SJSA1 (cell line): ENCODE measurements at regions not wholly inside any gene's neighbourhood (a gene's known extent, or its start where the extent isn't known, plus 50 kb on each side); places are given as distances from the start of the nearest gene placed in this dataset.

ENCODE experiments used
- DNase-seq, 2 experiments: peaks; one replicate each; pipeline ENCODE4 v3.0.0-alpha.2; 2015 to 2020; ENCODE audit warnings: low spot score in 2 of 2, low read depth in 1 of 2
- H3K27ac ChIP-seq: fragments of 250-450 bp; sonication (Bioruptor Pico); 2 replicates; pipeline ENCODE4 v1.5.1; 2020; ENCODE audit warnings: mild to moderate bottlenecking, moderate library complexity
- H3K27me3 ChIP-seq: fragments of 250-450 bp; sonication (Bioruptor Pico); replicated peaks from 2 replicates; pipeline ENCODE4 v1.5.1; 2020; ENCODE audit warnings: mild to moderate bottlenecking, moderate library complexity
- H3K36me3 ChIP-seq: fragments of 250-450 bp; sonication (Bioruptor Pico); 2 replicates; pipeline ENCODE4 v1.5.1; 2020; ENCODE audit warnings: mild to moderate bottlenecking
- H3K4me1 ChIP-seq: fragments of 250-450 bp; sonication (Bioruptor Pico); replicated peaks from 2 replicates; pipeline ENCODE4 v1.6.1; 2021; ENCODE audit warnings: mild to moderate bottlenecking
- H3K4me3 ChIP-seq: fragments of 250-450 bp; sonication (Bioruptor Pico); 2 replicates; pipeline ENCODE4 v1.5.1; 2020; ENCODE audit warnings: mild to moderate bottlenecking
- H3K9me3 ChIP-seq: fragments of 250-450 bp; sonication (Bioruptor Pico); replicated peaks from 2 replicates; pipeline ENCODE4 v1.5.1; 2020; ENCODE audit warnings: mild to moderate bottlenecking

DNA sequence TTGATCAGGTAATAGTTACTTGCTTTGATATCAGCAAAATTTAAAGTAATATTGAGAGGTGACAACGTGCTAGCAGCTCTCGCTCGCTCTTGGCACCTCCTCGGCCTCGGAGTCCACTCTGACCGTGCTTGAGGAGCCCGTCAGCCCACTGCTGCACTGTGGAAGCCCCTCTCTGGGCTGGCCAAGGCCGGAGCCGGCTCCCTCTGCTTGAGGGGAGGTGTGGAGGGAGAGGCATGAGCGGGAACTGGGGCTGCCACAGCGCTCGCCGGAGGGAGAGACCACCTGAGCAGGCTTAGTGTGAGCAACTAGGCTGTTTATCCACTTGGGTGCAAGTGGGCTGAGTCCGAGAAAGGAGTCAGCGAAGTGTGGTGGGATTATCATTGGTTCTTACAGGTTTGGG is 455.7 kb upstream of the PCDH7 start:
- no peaks in the 10 kb centered on the region for H3K9me3 ChIP-seq
- no peak overlapping the region for H3K27ac ChIP-seq
- no peaks in the 10 kb centered on the region for H3K4me1 ChIP-seq
- no peak for DNase-seq
- H3K4me3 ChIP-seq = no peak overlapping the region
- H3K27me3 ChIP-seq = no peaks in the 10 kb centered on the region
- H3K36me3 ChIP-seq = no peaks in the 10 kb centered on the region

DNA sequence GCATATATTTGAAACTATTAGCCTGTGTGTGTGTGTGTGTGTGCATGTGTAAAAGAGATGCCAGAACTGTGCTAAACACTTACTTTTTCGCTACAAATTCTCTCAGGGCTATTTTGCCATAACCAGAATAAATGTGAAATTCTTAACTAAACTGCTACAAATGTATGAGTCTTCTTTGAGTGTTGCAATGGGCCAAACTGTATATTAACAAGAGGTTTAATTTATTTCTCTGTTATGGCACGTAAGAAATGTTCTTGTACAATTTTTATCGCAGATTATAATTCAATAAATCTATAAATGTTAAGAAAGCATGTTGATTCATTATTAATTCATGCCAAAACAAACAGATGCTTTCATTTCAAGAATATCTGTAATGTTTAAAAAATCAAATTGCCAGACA is 454.5 kb upstream of the PCDH7 start:
- no peaks in the 10 kb centered on the region for H3K9me3 ChIP-seq
- H3K36me3 ChIP-seq = no peaks in the 10 kb centered on the region
- H3K27ac ChIP-seq = no peak overlapping the region
- no peaks in the 10 kb centered on the region for H3K4me1 ChIP-seq
- no peaks in the 10 kb centered on the region for H3K27me3 ChIP-seq
- H3K4me3 ChIP-seq = no peak overlapping the region
- no peak for DNase-seq

DNA sequence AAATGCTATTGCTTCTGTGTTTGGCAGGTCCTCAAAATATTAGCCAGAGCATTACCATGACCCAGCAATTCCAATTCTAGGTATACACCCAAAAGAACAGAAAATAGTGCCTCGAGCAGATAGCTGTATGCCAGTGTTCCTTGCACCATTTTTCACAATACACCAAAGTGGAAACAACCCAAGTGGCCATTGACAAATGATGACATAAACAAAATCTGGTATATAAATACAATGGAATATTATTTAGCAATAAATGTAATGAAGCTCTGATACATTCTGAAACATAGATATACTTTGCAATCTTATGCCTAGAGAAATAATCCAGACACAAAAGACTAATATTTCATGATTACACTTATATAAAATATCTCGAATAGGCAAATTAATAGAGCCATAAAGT is 451.8 kb upstream of the PCDH7 start:
- H3K27me3 ChIP-seq = no peaks in the 10 kb centered on the region
- no peak overlapping the region for H3K27ac ChIP-seq
- H3K36me3 ChIP-seq = no peaks in the 10 kb centered on the region
- no peak for DNase-seq
- H3K4me3 ChIP-seq = no peak overlapping the region
- H3K9me3 ChIP-seq = no peaks in the 10 kb centered on the region
- no peaks in the 10 kb centered on the region for H3K4me1 ChIP-seq

DNA sequence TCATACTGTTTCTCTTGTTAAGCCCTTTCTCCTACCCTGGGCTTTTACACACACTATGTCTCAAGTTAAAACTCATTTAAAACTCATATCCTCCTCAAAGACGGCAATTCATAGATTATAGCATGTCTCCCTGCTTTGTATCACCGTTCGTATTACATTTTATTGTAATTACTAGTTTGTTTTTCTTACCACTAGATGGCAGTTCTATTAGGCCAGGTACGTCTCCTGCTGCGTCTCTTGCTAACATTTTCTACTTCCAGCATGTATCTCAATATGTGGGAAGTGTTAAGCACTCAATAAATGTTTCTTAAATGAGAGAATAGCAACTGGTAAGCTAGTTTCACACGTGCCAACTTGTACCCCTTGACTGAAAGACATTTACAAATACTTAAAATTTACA is 450.3 kb upstream of the PCDH7 start:
- Histone ChIP-seq H3K27ac (no peak overlapping the region), H3K27me3 (no peaks in the 10 kb centered on the region), H3K9me3 (no peaks in the 10 kb centered on the region), H3K36me3 (no peaks in the 10 kb centered on the region), H3K4me1 (no peaks in the 10 kb centered on the region), H3K4me3 (no peak overlapping the region)
- no peak for DNase-seq

DNA sequence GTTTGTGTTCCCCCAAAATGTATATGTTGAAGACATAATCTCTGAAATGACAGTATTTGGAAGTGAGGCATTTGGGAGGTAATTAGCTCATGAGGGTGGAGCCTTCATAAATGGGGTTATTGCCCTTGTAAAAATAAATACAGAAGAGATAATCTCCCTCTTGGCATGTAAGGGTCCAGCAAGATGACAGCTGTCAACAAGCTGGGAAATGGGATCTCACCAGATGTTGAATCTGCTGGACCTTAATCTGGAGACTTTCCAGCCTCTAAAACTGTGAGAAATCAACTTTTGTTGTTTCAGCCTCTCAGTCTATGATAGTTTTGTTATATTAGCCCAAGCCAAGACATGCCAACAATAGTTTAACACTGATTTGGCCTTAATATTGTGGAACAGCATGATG is 438.2 kb upstream of the PCDH7 start:
- Histone ChIP-seq H3K36me3 (no peaks in the 10 kb centered on the region), H3K9me3 (no peaks in the 10 kb centered on the region), H3K27ac (no peak overlapping the region), H3K27me3 (no peaks in the 10 kb centered on the region), H3K4me1 (no peaks in the 10 kb centered on the region), H3K4me3 (no peak overlapping the region)
- DNase-seq = no peak

DNA sequence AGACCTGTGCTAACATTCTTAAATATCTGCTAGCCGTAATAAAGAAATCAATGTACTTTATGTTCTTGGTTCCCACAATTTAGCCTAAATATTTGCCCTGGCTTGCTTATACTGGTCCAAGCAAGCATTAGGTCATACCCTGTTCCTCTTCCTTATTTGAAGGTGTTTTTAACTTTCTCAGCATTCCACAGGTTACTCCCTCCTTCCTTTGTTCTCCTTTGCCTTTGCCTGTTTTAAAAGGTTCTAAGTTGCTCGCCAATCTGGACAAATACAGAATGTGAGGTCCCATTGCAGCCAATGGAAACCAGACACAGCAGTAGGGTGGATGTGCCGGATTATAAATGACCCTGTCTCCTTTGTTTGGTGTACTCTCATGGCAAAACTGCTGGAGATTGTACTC is 436.8 kb upstream of the PCDH7 start:
- Histone ChIP-seq H3K9me3 (no peaks in the 10 kb centered on the region), H3K27ac (no peak overlapping the region), H3K27me3 (no peaks in the 10 kb centered on the region), H3K4me1 (no peaks in the 10 kb centered on the region), H3K36me3 (no peaks in the 10 kb centered on the region), H3K4me3 (no peak overlapping the region)
- no peak for DNase-seq

DNA sequence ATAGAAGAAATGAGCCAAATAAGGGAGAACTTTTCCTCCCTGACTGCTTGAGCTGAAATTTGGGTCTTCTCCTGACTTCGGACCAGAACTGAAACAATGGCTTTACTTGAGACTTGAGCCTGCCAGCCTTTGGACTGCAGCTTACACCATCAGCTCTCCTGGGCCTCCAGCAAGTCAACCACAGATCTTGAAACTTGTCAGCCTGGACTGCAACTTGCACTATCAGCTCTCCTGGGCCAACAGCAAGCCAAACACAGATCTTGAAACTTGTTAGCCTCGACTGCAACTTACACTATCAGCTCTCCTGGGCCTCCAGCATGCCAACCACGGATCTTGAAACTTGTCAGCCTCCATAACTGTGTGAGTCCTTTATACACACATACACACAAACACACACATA is 425.9 kb upstream of the PCDH7 start:
- no peaks in the 10 kb centered on the region for H3K4me1 ChIP-seq
- no peaks in the 10 kb centered on the region for H3K27me3 ChIP-seq
- H3K36me3 ChIP-seq = no peaks in the 10 kb centered on the region
- DNase-seq = no peak
- no peak overlapping the region for H3K4me3 ChIP-seq
- H3K9me3 ChIP-seq = no peaks in the 10 kb centered on the region
- no peak overlapping the region for H3K27ac ChIP-seq

DNA sequence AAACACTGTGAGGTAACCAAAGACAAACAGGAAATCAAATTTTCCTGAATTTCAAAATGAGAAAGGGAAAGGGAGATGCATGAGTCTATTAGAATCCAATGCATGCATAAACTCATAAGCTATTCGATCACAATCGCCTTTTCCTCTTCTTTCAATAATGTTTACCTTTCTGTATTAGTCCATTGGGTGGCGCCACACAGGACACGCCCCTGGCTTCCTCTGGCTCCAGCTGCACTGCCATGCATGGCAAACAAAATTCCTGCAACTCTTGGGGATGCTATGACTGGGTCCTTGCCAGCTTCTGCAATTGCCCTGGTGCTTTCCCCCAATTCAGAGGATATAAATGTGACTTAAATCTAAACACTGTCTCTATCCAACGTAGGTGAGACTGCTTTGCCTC is 424.5 kb upstream of the PCDH7 start:
- H3K4me3 ChIP-seq = no peak overlapping the region
- H3K36me3 ChIP-seq = no peaks in the 10 kb centered on the region
- H3K27me3 ChIP-seq = no peaks in the 10 kb centered on the region
- no peak overlapping the region for H3K27ac ChIP-seq
- no peak for DNase-seq
- H3K9me3 ChIP-seq = no peaks in the 10 kb centered on the region
- no peaks in the 10 kb centered on the region for H3K4me1 ChIP-seq

DNA sequence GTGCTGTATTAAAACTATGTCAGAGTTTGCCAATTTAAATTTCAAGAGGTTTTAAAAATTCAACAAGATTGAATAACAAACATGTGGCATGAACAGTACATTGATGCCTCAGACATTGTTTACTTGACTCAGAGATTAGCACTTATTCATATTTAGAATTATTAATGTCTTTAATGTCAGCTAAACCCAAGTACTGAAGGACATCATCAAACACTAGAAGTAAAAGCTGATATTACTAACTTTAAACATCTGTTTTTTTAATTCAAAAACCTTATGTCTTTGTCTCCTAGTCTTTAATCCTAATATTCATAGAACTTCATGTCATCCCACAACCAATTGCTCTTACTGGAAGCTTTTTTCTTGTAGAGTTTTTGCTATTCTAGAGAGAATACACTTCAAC is 406.2 kb upstream of the PCDH7 start:
- H3K9me3 ChIP-seq = no peaks in the 10 kb centered on the region
- H3K36me3 ChIP-seq = no peaks in the 10 kb centered on the region
- H3K27ac ChIP-seq = no peak overlapping the region
- DNase-seq = no peak
- H3K4me3 ChIP-seq = no peak overlapping the region
- no peaks in the 10 kb centered on the region for H3K4me1 ChIP-seq
- H3K27me3 ChIP-seq = no peaks in the 10 kb centered on the region

DNA sequence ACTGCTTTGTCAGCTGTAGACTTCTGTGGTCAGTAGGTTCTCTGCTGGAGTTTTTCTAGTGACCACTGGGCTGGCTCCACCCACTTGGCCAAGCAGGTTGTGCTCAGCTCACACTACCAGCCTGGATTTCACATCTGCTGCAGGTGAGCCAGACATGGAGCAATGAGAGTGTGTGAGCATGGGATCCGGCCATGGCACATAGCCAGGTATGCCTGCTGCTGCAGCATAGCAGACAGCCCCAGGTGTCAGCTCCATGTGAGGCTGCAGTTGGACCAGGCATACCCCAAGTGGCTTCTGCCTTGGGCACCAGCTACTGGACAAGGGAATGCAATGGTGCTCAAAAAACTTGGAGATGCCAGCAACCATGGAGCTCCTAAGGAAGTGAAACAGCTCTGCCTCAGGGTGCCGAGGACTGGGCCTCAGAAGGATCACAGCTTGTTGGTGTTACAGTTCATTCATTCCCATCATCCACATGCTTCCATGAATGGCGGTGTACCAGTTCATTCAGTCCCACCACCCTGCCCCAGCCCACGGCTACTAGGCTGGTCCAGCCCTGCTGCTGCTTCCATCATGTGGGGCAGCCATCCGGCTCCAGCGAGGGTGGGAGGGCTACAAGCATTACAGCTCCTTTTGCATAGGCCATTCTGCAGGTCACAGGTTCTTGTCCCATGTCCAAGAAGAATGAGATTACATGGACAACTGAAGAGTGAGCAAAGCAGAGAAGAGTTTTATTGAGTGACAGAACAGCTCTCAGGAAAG is 389.1 kb upstream of the PCDH7 start:
- Histone ChIP-seq H3K4me3 (no peak overlapping the region), H3K4me1 (no peaks in the 10 kb centered on the region), H3K27me3 (no peaks in the 10 kb centered on the region), H3K27ac (no peak overlapping the region), H3K36me3 (no peaks in the 10 kb centered on the region), H3K9me3 (no peaks in the 10 kb centered on the region)
- DNase-seq = no peak

DNA sequence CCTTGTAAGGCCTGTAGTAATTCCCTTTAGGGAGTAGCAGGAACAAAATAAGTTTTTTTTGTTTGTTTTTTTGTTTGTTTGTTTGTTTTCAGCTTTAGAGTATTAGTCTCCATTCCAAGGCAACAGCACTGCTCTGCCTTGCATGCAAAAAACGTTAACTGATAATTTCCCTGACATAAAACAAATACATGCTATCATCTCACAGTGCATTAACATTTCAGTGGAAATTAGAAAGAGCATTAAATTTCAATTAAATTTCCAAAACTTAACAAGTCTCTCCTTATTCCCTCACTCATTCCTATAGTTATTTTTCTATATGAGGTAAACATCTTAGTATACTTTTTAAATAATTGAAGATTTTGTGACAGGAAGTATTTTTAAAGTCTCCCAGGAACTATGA is 378.4 kb upstream of the PCDH7 start:
- no peaks in the 10 kb centered on the region for H3K36me3 ChIP-seq
- no peaks in the 10 kb centered on the region for H3K4me1 ChIP-seq
- no peak overlapping the region for H3K4me3 ChIP-seq
- DNase-seq = no peak
- no peaks in the 10 kb centered on the region for H3K27me3 ChIP-seq
- no peaks in the 10 kb centered on the region for H3K9me3 ChIP-seq
- H3K27ac ChIP-seq = no peak overlapping the region

DNA sequence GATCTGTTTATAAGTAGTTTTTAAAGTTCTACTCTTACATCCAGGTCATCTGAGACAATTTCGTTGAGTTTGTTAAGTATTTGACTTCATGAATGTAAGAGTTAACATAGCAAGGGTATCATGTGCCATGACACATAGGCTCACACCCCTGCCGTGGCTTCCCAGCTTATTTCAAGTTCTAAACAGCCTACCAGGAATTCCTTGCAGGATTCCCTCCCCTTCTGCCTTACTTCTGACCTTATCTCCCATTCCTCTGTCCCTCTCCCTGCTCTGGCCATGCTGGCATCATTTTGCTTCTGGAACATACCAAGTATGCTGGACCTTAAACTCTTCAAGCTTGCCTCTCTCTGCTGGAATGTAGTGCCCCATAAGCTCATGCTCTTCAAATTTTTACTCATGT is 369.9 kb upstream of the PCDH7 start:
- DNase-seq = no peak
- no peak overlapping the region for H3K27ac ChIP-seq
- no peak overlapping the region for H3K4me3 ChIP-seq
- H3K36me3 ChIP-seq = no peaks in the 10 kb centered on the region
- H3K27me3 ChIP-seq = no peaks in the 10 kb centered on the region
- no peaks in the 10 kb centered on the region for H3K9me3 ChIP-seq
- H3K4me1 ChIP-seq = no peaks in the 10 kb centered on the region

DNA sequence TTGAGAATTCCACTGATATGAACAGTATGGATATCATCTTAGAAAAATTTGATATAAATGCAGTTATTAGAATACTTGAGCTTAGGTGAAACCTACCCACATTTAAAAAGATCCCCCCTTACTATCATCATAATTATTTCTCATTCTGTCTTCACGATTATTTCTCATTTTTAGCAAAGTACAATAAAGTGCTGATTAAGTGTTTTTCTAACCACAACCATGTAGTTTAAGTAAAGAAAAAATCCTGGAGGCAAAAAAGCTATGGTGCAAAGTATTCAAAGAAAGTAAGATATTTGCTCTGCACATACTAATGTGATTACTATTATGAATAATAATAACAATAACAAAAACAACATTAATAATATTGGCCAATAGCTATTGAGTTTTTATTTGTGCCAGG is 365.6 kb upstream of the PCDH7 start:
- DNase-seq = no peak
- H3K9me3 ChIP-seq = no peaks in the 10 kb centered on the region
- H3K27ac ChIP-seq = no peak overlapping the region
- no peaks in the 10 kb centered on the region for H3K4me1 ChIP-seq
- no peaks in the 10 kb centered on the region for H3K36me3 ChIP-seq
- no peak overlapping the region for H3K4me3 ChIP-seq
- no peaks in the 10 kb centered on the region for H3K27me3 ChIP-seq

DNA sequence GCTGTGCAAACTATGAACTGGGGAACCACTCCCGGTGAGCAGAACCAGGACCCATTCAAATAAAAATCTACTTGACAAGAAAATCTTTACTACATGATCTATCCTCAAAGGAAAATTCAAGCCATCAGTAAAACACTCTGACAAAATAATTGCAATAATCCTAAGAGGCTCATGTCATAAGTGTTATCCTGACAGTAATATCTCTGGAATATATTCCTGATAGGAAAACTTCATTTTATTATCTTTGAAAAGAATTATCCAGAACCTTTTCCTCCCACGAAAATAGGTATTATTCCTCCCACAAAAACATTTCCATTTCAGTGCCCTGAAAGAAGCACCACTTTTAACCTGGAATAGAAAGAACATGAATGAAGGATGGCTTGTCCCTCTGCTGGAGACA is 357.7 kb upstream of the PCDH7 start:
- no peak overlapping the region for H3K4me3 ChIP-seq
- no peaks in the 10 kb centered on the region for H3K27me3 ChIP-seq
- DNase-seq = no peak
- no peaks in the 10 kb centered on the region for H3K9me3 ChIP-seq
- H3K27ac ChIP-seq = no peak overlapping the region
- no peaks in the 10 kb centered on the region for H3K36me3 ChIP-seq
- no peaks in the 10 kb centered on the region for H3K4me1 ChIP-seq

DNA sequence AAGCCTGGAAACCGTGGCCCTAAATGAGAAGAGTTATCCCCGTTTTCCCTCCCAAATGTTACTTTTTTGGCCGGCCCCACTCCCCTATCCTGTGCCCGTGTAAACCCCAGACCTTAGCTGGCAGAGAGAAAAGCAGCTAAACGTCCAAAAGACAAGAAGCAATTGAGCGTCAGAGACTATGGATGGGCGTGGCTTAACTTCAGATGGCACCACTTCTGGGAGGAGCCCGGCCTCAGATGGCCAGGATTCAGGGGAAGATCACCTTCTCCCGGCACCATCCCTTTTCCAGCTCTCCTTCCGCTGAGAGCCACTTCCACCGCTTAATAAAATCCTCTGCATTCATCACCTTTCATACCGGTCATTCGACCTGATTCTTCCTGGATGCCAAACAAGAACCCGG is 350.1 kb upstream of the PCDH7 start:
- Histone ChIP-seq H3K36me3 (no peaks in the 10 kb centered on the region), H3K27ac (no peak overlapping the region), H3K9me3 (no peaks in the 10 kb centered on the region), H3K27me3 (no peaks in the 10 kb centered on the region), H3K4me3 (no peak overlapping the region), H3K4me1 (no peaks in the 10 kb centered on the region)
- DNase-seq = no peak
